Kidney epithelial cell (primary cell): ENCODE measurements at regions not wholly inside any gene's neighbourhood (a gene's known extent, or its start where the extent isn't known, plus 50 kb on each side); places are given as distances from the start of the nearest gene placed in this dataset.
"Not testable (repeated sequence)": the region's sequence is repeated elsewhere in the genome, so short reads cannot be mapped to it uniquely, and the experiment has no call there.

ENCODE experiments used
- DNase-seq: peaks from one replicate; pipeline ENCODE4 v3.0.0-alpha.2; 2010; ENCODE audit warnings: low read depth
- H3K27me3 ChIP-seq: 2 replicates; pipeline ENCODE4 v1.6.0; 2011; ENCODE audit warnings: low read length; ENCODE audit not compliant: control insufficient read depth, insufficient read depth
- H3K36me3 ChIP-seq: 2 replicates; pipeline ENCODE4 v1.5.1; 2011; ENCODE audit warnings: low read length; ENCODE audit not compliant: control insufficient read depth, insufficient read depth
- H3K4me3 ChIP-seq: 2 replicates; pipeline ENCODE4 v1.5.1; 2011; ENCODE audit warnings: low read depth, mild to moderate bottlenecking, control low read depth, low read length
- TF ChIP-seq, protein P1 (sequence below): IDR thresholded peaks from 2 replicates; pipeline ENCODE4 v1.5.1; 2011; ENCODE audit warnings: mild to moderate bottlenecking, moderate library complexity, low read length, control low read depth, inconsistent platforms; ENCODE audit not compliant: insufficient read depth, poor library complexity, severe bottlenecking

DNA sequence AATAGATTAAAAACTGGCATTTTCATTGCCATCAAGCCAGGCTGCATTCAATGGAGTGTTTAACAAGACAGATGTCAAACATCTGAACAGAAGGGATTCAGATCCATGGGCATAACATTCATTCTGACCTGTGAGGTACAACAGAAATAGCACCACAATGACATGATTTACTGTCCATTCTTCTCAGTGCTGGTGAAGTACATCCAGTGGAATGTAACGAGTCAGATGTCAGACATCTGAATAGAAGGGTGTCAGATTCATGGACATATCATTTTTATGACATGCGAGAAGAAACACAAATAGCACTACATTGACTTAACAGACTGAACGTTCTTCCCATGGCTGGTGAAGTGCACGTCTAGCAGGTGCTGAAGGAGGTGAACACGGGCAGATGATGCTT is 186.4 kb downstream of the PPP4R3C start:
- Histone ChIP-seq H3K4me3 (no peak overlapping the region), H3K27me3 (no peaks in the 10 kb centered on the region), H3K36me3 (no peaks in the 10 kb centered on the region)
- DNase-seq = peak; percentile 5
- TF ChIP-seq, protein P1, sequence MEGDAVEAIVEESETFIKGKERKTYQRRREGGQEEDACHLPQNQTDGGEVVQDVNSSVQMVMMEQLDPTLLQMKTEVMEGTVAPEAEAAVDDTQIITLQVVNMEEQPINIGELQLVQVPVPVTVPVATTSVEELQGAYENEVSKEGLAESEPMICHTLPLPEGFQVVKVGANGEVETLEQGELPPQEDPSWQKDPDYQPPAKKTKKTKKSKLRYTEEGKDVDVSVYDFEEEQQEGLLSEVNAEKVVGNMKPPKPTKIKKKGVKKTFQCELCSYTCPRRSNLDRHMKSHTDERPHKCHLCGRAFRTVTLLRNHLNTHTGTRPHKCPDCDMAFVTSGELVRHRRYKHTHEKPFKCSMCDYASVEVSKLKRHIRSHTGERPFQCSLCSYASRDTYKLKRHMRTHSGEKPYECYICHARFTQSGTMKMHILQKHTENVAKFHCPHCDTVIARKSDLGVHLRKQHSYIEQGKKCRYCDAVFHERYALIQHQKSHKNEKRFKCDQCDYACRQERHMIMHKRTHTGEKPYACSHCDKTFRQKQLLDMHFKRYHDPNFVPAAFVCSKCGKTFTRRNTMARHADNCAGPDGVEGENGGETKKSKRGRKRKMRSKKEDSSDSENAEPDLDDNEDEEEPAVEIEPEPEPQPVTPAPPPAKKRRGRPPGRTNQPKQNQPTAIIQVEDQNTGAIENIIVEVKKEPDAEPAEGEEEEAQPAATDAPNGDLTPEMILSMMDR = no peak

DNA sequence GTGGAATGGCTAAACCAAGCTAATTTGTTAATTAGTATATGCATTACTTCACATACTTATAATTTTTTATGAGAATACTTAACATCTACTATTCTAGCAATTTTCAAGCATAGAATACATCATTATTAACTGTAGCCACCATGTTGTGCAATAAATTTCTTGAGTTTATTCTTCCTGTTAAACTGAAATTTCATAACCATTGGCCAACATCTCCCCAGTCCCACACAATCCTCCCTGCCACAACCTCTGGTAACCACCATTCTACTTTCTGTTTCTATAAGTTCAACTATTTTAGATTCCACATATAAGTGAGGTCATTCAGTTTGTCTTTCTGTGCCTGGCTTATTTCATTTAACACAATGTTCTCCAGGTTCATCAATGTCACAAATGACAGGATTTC is 208.5 kb downstream of the PPP4R3C start:
- no peaks in the 10 kb centered on the region for H3K27me3 ChIP-seq
- no peak for DNase-seq
- H3K36me3 ChIP-seq = no peaks in the 10 kb centered on the region
- H3K4me3 ChIP-seq = no peak overlapping the region
- TF ChIP-seq, protein P1 = no peak

DNA sequence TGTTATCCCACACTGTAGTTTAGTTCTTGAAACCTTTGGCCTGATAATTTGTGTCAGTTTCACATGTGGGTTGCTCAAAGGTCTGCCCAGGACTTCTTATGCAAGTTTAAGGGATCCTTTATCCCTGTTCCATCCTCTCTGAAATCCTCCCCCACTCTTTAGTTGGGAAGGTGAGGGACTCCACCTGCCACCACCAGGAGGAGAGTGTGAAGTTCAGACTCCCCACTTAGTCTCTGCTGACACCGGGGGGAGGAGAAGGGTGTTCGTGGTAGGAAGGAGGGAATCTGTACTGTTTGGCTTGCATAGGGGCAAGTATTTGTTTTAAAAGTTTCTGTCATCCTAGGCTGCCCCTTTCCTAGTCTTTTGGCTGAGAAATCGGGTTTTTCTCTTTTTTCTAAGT is 211.8 kb downstream of the PPP4R3C start:
- no peak overlapping the region for H3K4me3 ChIP-seq
- no peak for DNase-seq
- H3K36me3 ChIP-seq = no peaks in the 10 kb centered on the region
- TF ChIP-seq, protein P1 = no peak
- H3K27me3 ChIP-seq = no peaks in the 10 kb centered on the region

DNA sequence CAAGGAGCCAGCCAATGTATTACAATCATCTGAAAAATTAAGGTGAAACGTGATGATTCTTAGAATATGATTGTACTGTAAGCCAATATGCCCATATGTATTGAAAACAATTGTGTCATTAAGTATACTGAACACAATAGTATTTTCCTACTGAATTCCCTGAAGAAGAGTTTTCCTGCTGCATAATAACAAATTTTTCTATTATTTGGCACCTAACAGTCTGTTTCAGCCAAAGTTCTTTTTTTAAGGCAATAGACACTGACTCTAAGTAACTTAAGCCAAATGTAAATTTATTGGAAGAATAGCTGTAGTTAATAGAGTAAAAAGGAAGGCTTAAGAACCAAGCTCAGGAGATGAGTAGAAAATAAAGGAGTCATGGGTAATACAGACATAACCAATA is 220.6 kb downstream of the PPP4R3C start:
- no peaks in the 10 kb centered on the region for H3K27me3 ChIP-seq
- H3K4me3 ChIP-seq = no peak overlapping the region
- no peak for DNase-seq
- no peaks in the 10 kb centered on the region for H3K36me3 ChIP-seq
- TF ChIP-seq, protein P1 = no peak

DNA sequence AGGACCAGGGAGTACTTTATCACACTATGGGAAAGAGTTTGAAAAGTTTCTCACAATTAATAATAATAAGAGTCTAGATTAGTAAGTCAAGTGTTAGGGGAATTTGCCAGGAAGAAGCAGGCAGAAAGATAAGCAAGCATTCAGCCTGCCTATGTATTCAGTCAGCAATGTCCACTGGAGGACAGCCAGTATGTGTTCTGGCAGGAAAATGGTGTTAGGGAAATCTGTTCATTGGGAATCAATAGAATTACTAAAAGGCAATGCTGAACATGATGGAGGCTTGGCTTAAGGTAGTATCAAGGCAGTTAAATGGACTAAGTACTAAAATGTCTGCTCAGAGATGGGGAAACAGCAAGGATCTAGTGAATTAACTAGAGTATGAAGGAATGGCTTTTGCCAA is 221.2 kb downstream of the PPP4R3C start:
- no peaks in the 10 kb centered on the region for H3K36me3 ChIP-seq
- no peak overlapping the region for H3K4me3 ChIP-seq
- TF ChIP-seq, protein P1 = no peak
- no peaks in the 10 kb centered on the region for H3K27me3 ChIP-seq
- no peak for DNase-seq

DNA sequence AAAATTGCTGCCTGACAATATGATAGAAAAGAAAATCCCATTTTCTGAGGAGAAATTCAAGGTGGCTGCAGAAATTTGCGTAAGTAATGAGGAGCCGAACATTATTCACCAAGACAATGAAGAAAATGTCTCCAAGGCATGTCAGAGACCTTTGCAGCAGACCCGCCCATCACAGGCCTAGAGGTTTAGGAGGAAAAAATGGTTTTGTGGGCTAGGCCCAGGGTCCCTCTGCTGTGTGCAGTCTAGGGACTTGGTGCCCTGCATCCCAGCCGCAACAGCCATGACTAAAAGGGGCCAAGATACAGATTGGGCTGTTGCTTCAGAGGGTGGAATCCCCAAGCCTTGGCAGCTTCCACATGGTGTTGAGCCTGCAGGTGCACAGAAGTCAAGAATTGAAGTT is 223.1 kb downstream of the PPP4R3C start:
- H3K27me3 ChIP-seq, DNase-seq, H3K36me3 ChIP-seq, H3K4me3 ChIP-seq: not testable (repeated sequence)
